ENCODE measurements at regions not wholly inside any gene's neighbourhood (a gene's known extent, or its start where the extent isn't known, plus 50 kb on each side); places are given as distances from the start of the nearest gene placed in this dataset.

- TF ChIP-seq CTCF (IDR thresholded peaks at IDR 0.05) (no peak), POLR2A (IDR thresholded peaks at IDR 0.05) (no peak)
Observed at GRCh38 chr17:27222515-27222914, 71.4 kb upstream of the WSB1 start.

Measured in thyroid gland (tissue), 4 donors.